IMR-90 (cell line): ENCODE measurements at regions not wholly inside any gene's neighbourhood (a gene's known extent, or its start where the extent isn't known, plus 50 kb on each side); places are given as distances from the start of the nearest gene placed in this dataset.

Source experiments
- ATAC-seq: fragments of 200-7000 bp; cut with Tn5 transposase; 2 replicates; pipeline ENCODE4 v1.9.1; 2020; ENCODE audit warnings: low read depth, mild to moderate bottlenecking, moderate library complexity
- BruUV-seq: library from RNA; stranded (reverse); fragments of 400-500 nt; replicated peaks from 2 replicates; lab custom pipeline; 2021; lab: Mats Ljungman, UMichigan
- CTCF ChIA-PET: fragments of 300-600 bp; formaldehyde crosslinking; extraction: SDS; loops from one replicate; lab custom pipeline; 2021; ENCODE audit warnings: antibody characterized with exemption; lab: Yijun Ruan, JAX
- POLR2A ChIA-PET: fragments of 300-600 bp; sonication (Branson Sonifier 250); formaldehyde crosslinking; loops from one replicate; lab custom pipeline; 2022; ENCODE audit warnings: antibody characterized with exemption; ENCODE audit not compliant: unreplicated experiment; lab: Charles Lee
- DNase-seq: peaks from one replicate; pipeline ENCODE4 v3.0.0; 2013
- H2AFZ ChIP-seq: replicated peaks from 2 replicates; pipeline ENCODE3; 2013; ENCODE audit warnings: low read length, mild to moderate bottlenecking; ENCODE audit not compliant: poor library complexity
- H2AK5ac ChIP-seq: 2 replicates; pipeline ENCODE4 v1.6.1; 2013; ENCODE audit warnings: low read depth, low read length, inconsistent platforms
- H2AK9ac ChIP-seq: replicated peaks from 2 replicates; pipeline ENCODE3; 2013; ENCODE audit warnings: mild to moderate bottlenecking, low read depth, low read length, moderate library complexity; ENCODE audit not compliant: poor library complexity
- H2BK120ac ChIP-seq: 2 replicates; pipeline ENCODE4 v1.6.1; 2013; ENCODE audit warnings: low read depth, low read length, inconsistent platforms
- H2BK15ac ChIP-seq: 3 replicates; pipeline ENCODE4 v1.6.1; 2013; ENCODE audit warnings: low read depth, low read length, inconsistent platforms
- H2BK20ac ChIP-seq: 2 replicates; pipeline ENCODE4 v1.6.1; 2013; ENCODE audit warnings: low read depth, mild to moderate bottlenecking, inconsistent platforms, low read length, moderate library complexity
- H2BK5ac ChIP-seq: 2 replicates; pipeline ENCODE4 v1.6.1; 2013; ENCODE audit warnings: mild to moderate bottlenecking, low read depth, low read length, inconsistent platforms; ENCODE audit not compliant: poor library complexity, severe bottlenecking
- H3K14ac ChIP-seq: replicated peaks from 2 replicates; pipeline ENCODE4 v1.6.1; 2013; ENCODE audit warnings: low read depth, low read length, inconsistent platforms
- H3K18ac ChIP-seq: 2 replicates; pipeline ENCODE4 v1.6.1; 2013; ENCODE audit warnings: low read depth, low read length, control low read depth
- H3K23ac ChIP-seq: 2 replicates; pipeline ENCODE4 v1.6.1; 2013; ENCODE audit warnings: low read depth, low read length, inconsistent platforms
- H3K27ac ChIP-seq: 2 replicates; pipeline ENCODE4 v1.5.1; 2013; ENCODE audit warnings: mild to moderate bottlenecking, control low read depth, low read length; ENCODE audit not compliant: insufficient read depth
- H3K27me3 ChIP-seq: 2 replicates; pipeline ENCODE4 v1.6.1; 2013; ENCODE audit warnings: low read length; ENCODE audit not compliant: control insufficient read depth, insufficient read depth
- H3K36me3 ChIP-seq: 2 replicates; pipeline ENCODE4 v1.6.1; 2013; ENCODE audit warnings: low read length, mixed read lengths; ENCODE audit not compliant: control insufficient read depth, insufficient read depth
- H3K4ac ChIP-seq: 2 replicates; pipeline ENCODE4 v1.6.1; 2013; ENCODE audit warnings: low read depth, low read length, inconsistent platforms
- H3K4me1 ChIP-seq: 2 replicates; pipeline ENCODE4 v1.6.1; 2013; ENCODE audit warnings: low read length, mixed read lengths; ENCODE audit not compliant: control insufficient read depth, insufficient read depth
- H3K4me2 ChIP-seq: 2 replicates; pipeline ENCODE4 v1.6.1; 2013; ENCODE audit warnings: low read depth, mild to moderate bottlenecking, control low read depth, low read length, moderate library complexity
- H3K4me3 ChIP-seq: 2 replicates; pipeline ENCODE4 v1.5.1; 2013; ENCODE audit warnings: low read depth, mild to moderate bottlenecking, control low read depth, low read length, moderate library complexity; ENCODE audit not compliant: insufficient read depth
- H3K56ac ChIP-seq: 2 replicates; pipeline ENCODE4 v1.6.1; 2013; ENCODE audit warnings: low read length, inconsistent platforms; ENCODE audit not compliant: insufficient read depth; ENCODE audit errors: extremely low read depth
- H3K79me1 ChIP-seq, 2 experiments: 2 replicates each; pipeline ENCODE4 v1.6.1; 2013; ENCODE audit warnings: low read length in 2 of 2, inconsistent platforms in 1 of 2, low read depth in 1 of 2
- H3K9ac ChIP-seq: 2 replicates; pipeline ENCODE4 v1.6.1; 2013; ENCODE audit warnings: low read depth, low read length, control low read depth
- H3K9me1 ChIP-seq: 2 replicates; pipeline ENCODE4 v1.6.1; 2013; ENCODE audit warnings: low read length, inconsistent platforms; ENCODE audit not compliant: insufficient read depth
- H3K9me3 ChIP-seq: 2 replicates; pipeline ENCODE4 v1.6.1; 2013; ENCODE audit warnings: low read length; ENCODE audit not compliant: control insufficient read depth, insufficient read depth
- H4K20me1 ChIP-seq: 2 replicates; pipeline ENCODE4 v1.6.1; 2013; ENCODE audit warnings: low read length, inconsistent platforms; ENCODE audit not compliant: insufficient read depth
- H4K5ac ChIP-seq: 2 replicates; pipeline ENCODE4 v1.6.1; 2013; ENCODE audit warnings: mild to moderate bottlenecking, low read depth, low read length, control low read depth
- H4K8ac ChIP-seq, 2 experiments: 2 replicates each; pipeline ENCODE4 v1.6.1; 2013; ENCODE audit warnings: low read depth in 2 of 2, low read length in 2 of 2, control low read depth in 1 of 2, inconsistent platforms in 1 of 2
- H4K91ac ChIP-seq: 2 replicates; pipeline ENCODE4 v1.6.1; 2013; ENCODE audit warnings: low read depth, low read length, inconsistent platforms; ENCODE audit not compliant: insufficient read depth
- BHLHE40 ChIP-seq: fragments of 150-350 bp; IDR thresholded peaks from 2 replicates; pipeline ENCODE4 v1.6.1; 2016; ENCODE audit warnings: mild to moderate bottlenecking, low read depth, low read length
- CEBPB ChIP-seq: IDR thresholded peaks from 2 replicates; pipeline ENCODE4 v1.6.1; 2012; ENCODE audit warnings: low read depth, low read length, improper control_type of control experiment
- CHD1 ChIP-seq: IDR thresholded peaks from 2 replicates; pipeline ENCODE4 v1.6.1; 2012; ENCODE audit warnings: low read depth, low read length, improper control_type of control experiment
- CTCF ChIP-seq: conservative IDR thresholded peaks from 2 replicates; pipeline ENCODE4 v1.5.1; 2012; ENCODE audit warnings: mild to moderate bottlenecking, low read depth, low read length, improper control_type of control experiment
- ELK1 ChIP-seq: fragments of 150-350 bp; IDR thresholded peaks from 2 replicates; pipeline ENCODE4 v1.6.1; 2016; ENCODE audit warnings: low read depth, mild to moderate bottlenecking, low read length, moderate library complexity, borderline replicate concordance
- FOS ChIP-seq: fragments of 150-350 bp; IDR thresholded peaks from 2 replicates; pipeline ENCODE4 v1.6.1; 2016; ENCODE audit warnings: low read depth, low read length
- MAFK ChIP-seq: IDR thresholded peaks from 2 replicates; pipeline ENCODE4 v1.6.1; 2012; ENCODE audit warnings: low read depth, low read length, improper control_type of control experiment
- MAZ ChIP-seq: IDR thresholded peaks from 2 replicates; pipeline ENCODE4 v1.6.1; 2012; ENCODE audit warnings: low read depth, mild to moderate bottlenecking, low read length, improper control_type of control experiment, moderate library complexity, borderline replicate concordance
- MXI1 ChIP-seq: IDR thresholded peaks from 2 replicates; pipeline ENCODE4 v1.6.1; 2012; ENCODE audit warnings: low read depth, mild to moderate bottlenecking, low read length, moderate library complexity, borderline replicate concordance
- NFE2L2 ChIP-seq: fragments of 150-350 bp; IDR thresholded peaks from 2 replicates; pipeline ENCODE4 v1.6.1; 2016; ENCODE audit warnings: low read depth, mild to moderate bottlenecking, low read length
- POLR2A ChIP-seq: IDR thresholded peaks from 2 replicates; pipeline ENCODE4 v1.6.1; 2012; ENCODE audit warnings: mild to moderate bottlenecking, low read depth, low read length
- RAD21 ChIP-seq: IDR thresholded peaks from 2 replicates; pipeline ENCODE4 v1.6.1; 2012; ENCODE audit warnings: low read length, improper control_type of control experiment
- RCOR1 ChIP-seq: IDR thresholded peaks from 2 replicates; pipeline ENCODE4 v1.6.1; 2012; ENCODE audit warnings: mild to moderate bottlenecking, low read length, improper control_type of control experiment; ENCODE audit not compliant: insufficient replicate concordance
- RFX5 ChIP-seq: IDR thresholded peaks from 2 replicates; pipeline ENCODE4 v1.8.0; 2012; ENCODE audit warnings: low read depth, mild to moderate bottlenecking, low read length, moderate library complexity
- SMC3 ChIP-seq: fragments of 150-350 bp; IDR thresholded peaks from 2 replicates; pipeline ENCODE4 v1.6.1; 2016; ENCODE audit warnings: low read depth, mild to moderate bottlenecking, antibody characterized with exemption, low read length, moderate library complexity
- USF2 ChIP-seq: fragments of 150-350 bp; IDR thresholded peaks from 2 replicates; pipeline ENCODE4 v1.6.1; 2017; ENCODE audit warnings: mild to moderate bottlenecking, antibody characterized with exemption, low read length, low read depth
- WGBS, 2 experiments: methylation state at CpG; one replicate each; pipeline versions ENCODE4 v1.1.5 to v1.1.7; 2013; ENCODE audit warnings: missing lambda C conversion rate in 2 of 2; ENCODE audit not compliant: insufficient read length in 1 of 2; ENCODE audit errors: extremely low coverage in 2 of 2; 5-methylcytosine and 5-hydroxymethylcytosine counted together
- dilution Hi-C: fragments of 300-500 bp; cut with HindIII; formaldehyde crosslinking; loops from one replicate; pipeline ENCODE4 v1.14.3; 2018; ENCODE audit warnings: low sequenced_read_pairs; ENCODE audit not compliant: unreplicated experiment
- in situ Hi-C: fragments of 300-500 bp; cut with MboI; formaldehyde crosslinking; loops from 3 replicates; pipeline ENCODE4 v1.14.3; 2019; ENCODE audit warnings: low sequenced_read_pairs, inconsistent platforms, mixed read lengths
- intact Hi-C: fragments of 100-400 bp; cut with micrococcal nuclease; formaldehyde crosslinking; loops from 2 replicates; pipeline ENCODE4 v1.10.0; 2022

GRCh38 chrX:7500386-7500785, 342.6 kb upstream of the VCX start:
- H3K9ac ChIP-seq: no peak overlapping the region
- peaks cover 2% of the 10 kb centered on the region; the same call in 1 of the 2 replicates for H3K9me3 ChIP-seq
- H4K20me1 ChIP-seq: no peaks in the 10 kb centered on the region
- no peak overlapping the region for H2AK9ac ChIP-seq
- no peak overlapping the region for H4K8ac ChIP-seq
- POLR2A ChIA-PET: no interaction called here
- no peak overlapping the region for H3K4ac ChIP-seq
- H3K27ac ChIP-seq: no peak overlapping the region
- WGBS, 2 experiments: 20% methylated on average over 1 of the region's 3 CpGs; no CpG with 5 or more reads in 1 of the 2 experiments
- dilution Hi-C loops: no loop called here
- no peak overlapping the region for H4K91ac ChIP-seq
- ATAC-seq (no peak), DNase-seq (no peak)
- intact Hi-C loops: no loop called here
- H3K23ac ChIP-seq: no peak overlapping the region
- in situ Hi-C loops: no loop called here
- CTCF ChIA-PET: no interaction called here
- no peak overlapping the region for H3K4me2 ChIP-seq
- H3K14ac ChIP-seq: no peak overlapping the region
- H3K79me1 ChIP-seq: no peaks in the 10 kb centered on the region
- H2BK15ac ChIP-seq: no peak overlapping the region
- BruUV-seq: no TSS peak
- H2BK5ac ChIP-seq: no peak overlapping the region
- no peak overlapping the region for H4K5ac ChIP-seq
- H2BK20ac ChIP-seq: no peak overlapping the region
- no peak overlapping the region for H3K18ac ChIP-seq
- no peak overlapping the region for H3K4me3 ChIP-seq
- H3K9me1 ChIP-seq: no peaks in the 10 kb centered on the region
- H3K56ac ChIP-seq: no peak overlapping the region
- H3K27me3 ChIP-seq: no peaks in the 10 kb centered on the region
- no peak overlapping the region for H2AK5ac ChIP-seq
- no peak overlapping the region for H2AFZ ChIP-seq
- no peaks in the 10 kb centered on the region for H3K36me3 ChIP-seq
- H3K4me1 ChIP-seq: no peaks in the 10 kb centered on the region
- H2BK120ac ChIP-seq: no peak overlapping the region
- TF ChIP-seq CHD1: no peak
- TF ChIP-seq RFX5: no peak
- TF ChIP-seq RAD21: no peak
- TF ChIP-seq MXI1: no peak
- TF ChIP-seq RCOR1: no peak
- TF ChIP-seq USF2: no peak
- TF ChIP-seq SMC3: no peak
- no peak for TF ChIP-seq ELK1
- no peak for TF ChIP-seq NFE2L2
- no peak for TF ChIP-seq MAFK
- TF ChIP-seq FOS: no peak
- TF ChIP-seq MAZ: no peak
- no peak for TF ChIP-seq CTCF
- no peak for TF ChIP-seq POLR2A
- TF ChIP-seq CEBPB: no peak
- TF ChIP-seq BHLHE40: no peak
